Gastrocnemius medialis (tissue), 4 donors: ENCODE measurements at regions not wholly inside any gene's neighbourhood (a gene's known extent, or its start where the extent isn't known, plus 50 kb on each side); places are given as distances from the start of the nearest gene placed in this dataset.

ENCODE experiments used
- CTCF ChIP-seq, 5 experiments: fragments of 450-650 bp in 3 of 5; fragments of 200-600 bp in 2 of 5; sonication (generic) in 2 of 5; IDR thresholded peaks in 4 of 5; conservative IDR thresholded peaks in 1 of 5; 1 replicate in 4 of 5; 2 replicates in 1 of 5; pipeline ENCODE4 v1.5.1; 2016 to 2019; ENCODE audit warnings: antibody characterized with exemption in 5 of 5, mild to moderate bottlenecking in 3 of 5, moderate library complexity in 3 of 5
- POLR2A ChIP-seq, 2 donors: fragments of 450-650 bp; IDR thresholded peaks; one replicate each; pipeline ENCODE4 v1.6.1; 2017; ENCODE audit warnings: antibody characterized with exemption in 2 of 2, mild to moderate bottlenecking in 2 of 2, moderate library complexity in 2 of 2

GRCh38 chr2:104493698-104494097 is 360.2 kb upstream of the POU3F3 start:
- TF ChIP-seq CTCF (IDR thresholded peaks at IDR 0.05 in 4 of 5, conservative IDR thresholded peaks at IDR 0.05 in 1 of 5) (no peak), POLR2A (IDR thresholded peaks at IDR 0.05) (no peak)
